ENCODE measurements at regions not wholly inside any gene's neighbourhood (a gene's known extent, or its start where the extent isn't known, plus 50 kb on each side); places are given as distances from the start of the nearest gene placed in this dataset.
"Not testable (repeated sequence)": the region's sequence is repeated elsewhere in the genome, so short reads cannot be mapped to it uniquely, and the experiment has no call there.

DNA sequence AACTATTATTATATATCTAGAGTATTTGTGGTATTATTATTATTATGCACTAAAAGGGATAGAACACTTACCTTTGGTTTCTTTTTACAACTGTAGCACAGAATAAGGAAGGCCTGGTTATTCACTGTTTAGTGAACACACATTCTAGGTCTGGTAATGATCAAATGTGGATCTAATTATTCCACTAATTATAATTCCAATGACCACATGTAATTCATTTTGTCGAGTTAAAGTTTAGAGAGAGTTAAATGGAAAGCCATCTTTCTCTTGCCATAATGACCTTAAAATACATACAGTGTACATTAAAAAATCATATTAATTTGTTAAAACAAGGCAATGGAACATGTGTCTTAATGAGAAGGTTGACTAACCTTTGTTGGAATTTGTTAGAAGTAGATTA lies 147.8 kb downstream of the SEM1 start:
- DNase-seq = no peak

GRCh38 chr7:96558530-96558929 lies 151.1 kb downstream of the SEM1 start:
- no peak for DNase-seq

- DNase-seq = no peak
Measured at GRCh38 chr7:96558093-96558492, 151.6 kb downstream of the SEM1 start.

DNA sequence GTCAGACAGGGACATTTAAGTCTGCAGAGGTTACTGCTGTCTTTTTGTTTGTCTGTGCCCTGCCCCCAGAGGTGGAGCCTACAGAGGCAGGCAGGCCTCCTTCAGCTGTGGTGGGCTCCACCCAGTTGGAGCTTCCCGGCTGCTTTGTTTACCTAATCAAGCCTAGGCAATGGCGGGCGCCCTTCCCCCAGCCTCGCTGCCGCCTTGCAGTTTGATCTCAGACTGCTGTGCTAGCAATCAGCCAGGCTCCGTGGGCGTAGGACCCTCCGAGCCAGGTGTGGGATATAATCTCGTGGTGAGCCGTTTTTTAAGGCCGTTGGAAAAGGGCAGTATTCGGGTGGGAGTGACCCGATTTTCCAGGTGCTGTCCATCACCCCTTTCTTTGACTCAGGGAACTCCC lies 152.0 kb downstream of the SEM1 start:
- DNase-seq = not testable (repeated sequence)

DNA sequence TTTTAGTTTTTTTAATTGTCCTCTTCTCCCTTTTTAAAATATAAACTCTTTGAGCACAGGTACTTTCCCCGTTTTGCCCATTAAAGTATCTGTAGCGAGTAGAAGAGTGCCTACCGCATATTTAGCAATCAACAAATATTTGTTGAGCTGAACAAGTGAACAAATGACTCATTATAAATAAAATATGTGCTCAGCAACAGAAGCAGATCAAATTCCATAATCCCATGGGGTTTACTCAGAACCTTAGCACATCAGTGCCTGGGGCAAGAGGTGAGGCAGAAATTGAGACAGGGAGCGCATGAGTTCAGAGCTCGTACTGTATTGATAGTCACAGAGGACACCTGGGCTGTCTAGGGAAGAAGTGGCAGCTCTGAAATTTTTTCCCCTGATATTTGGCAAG lies 161.0 kb downstream of the SEM1 start:
- DNase-seq = no peak

GRCh38 chr7:96547371-96547811 lies 162.3 kb downstream of the SEM1 start:
- DNase-seq = no peak

DNA sequence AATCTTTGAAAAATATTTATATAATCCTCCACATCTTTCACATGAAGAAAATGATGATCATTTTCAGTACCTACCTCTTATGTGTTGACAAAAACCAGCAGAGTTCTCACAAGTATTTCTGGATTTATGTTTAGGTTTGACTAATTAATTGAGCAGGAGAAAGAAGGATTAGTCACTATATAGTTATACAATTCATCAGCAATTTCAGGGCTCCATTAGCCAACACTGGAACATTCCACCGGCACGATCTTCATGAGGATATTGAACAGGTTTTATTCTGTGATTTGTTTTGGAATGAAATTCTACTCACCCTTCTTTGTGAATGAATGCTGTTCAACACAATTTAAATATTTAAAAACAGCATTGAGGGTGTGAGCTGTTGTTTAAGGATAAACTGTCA lies 163.2 kb downstream of the SEM1 start:
- DNase-seq = no peak

- no peak for DNase-seq
Measured at GRCh38 chr7:96539471-96539870, 170.2 kb downstream of the SEM1 start.

DNA sequence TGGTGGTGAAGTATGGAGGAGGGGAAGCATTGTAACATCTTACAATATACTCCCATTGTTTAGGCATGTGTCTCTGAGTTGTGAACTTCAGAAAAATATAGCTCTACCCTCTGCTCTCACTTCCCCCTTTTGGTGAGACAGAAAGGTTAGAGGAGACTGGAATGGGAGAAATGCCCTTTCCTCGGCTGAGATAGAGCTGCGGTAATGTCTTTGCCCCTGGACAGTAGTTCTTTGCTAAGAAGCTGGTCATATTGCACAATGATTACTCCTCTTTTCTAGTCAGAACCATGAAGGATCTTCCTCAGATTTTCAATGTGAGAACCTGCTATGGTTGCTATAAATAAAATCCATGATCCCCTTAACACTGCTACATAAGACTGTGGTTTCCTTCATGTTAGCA lies 171.0 kb downstream of the SEM1 start:
- DNase-seq = no peak

GRCh38 chr7:96534221-96534620 lies 175.4 kb downstream of the SEM1 start:
- DNase-seq = no peak

- DNase-seq = no peak
Measured at GRCh38 chr7:96532428-96532935, 177.2 kb downstream of the SEM1 start.

- DNase-seq = no peak
Measured at GRCh38 chr7:96531331-96531730, 178.3 kb downstream of the SEM1 start.

GRCh38 chr7:96530786-96531185 lies 178.9 kb downstream of the SEM1 start:
- DNase-seq = no peak

- DNase-seq = no peak
Measured at GRCh38 chr7:96527133-96527827, 182.4 kb downstream of the SEM1 start.

DNA sequence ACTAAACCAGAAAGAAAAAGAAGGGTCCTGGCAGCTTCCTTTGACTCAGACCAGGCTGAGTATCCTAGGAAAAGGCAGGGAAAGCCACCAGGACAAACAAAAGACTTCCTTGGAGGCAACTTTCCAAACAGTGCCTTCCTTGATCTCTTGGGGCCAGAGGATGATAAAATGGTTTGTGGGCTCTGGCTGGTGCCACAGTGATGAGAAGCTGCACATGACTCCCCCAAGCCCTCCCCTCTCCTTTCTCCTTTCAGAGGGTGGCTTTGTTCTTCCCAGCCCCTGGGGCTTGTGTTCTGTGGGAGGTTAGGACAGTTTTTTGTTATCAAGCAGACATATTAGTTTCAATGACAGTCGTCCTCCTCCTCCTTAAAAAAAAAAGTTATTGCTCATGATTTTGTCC lies 183.2 kb downstream of the SEM1 start:
- no peak for DNase-seq

DNA sequence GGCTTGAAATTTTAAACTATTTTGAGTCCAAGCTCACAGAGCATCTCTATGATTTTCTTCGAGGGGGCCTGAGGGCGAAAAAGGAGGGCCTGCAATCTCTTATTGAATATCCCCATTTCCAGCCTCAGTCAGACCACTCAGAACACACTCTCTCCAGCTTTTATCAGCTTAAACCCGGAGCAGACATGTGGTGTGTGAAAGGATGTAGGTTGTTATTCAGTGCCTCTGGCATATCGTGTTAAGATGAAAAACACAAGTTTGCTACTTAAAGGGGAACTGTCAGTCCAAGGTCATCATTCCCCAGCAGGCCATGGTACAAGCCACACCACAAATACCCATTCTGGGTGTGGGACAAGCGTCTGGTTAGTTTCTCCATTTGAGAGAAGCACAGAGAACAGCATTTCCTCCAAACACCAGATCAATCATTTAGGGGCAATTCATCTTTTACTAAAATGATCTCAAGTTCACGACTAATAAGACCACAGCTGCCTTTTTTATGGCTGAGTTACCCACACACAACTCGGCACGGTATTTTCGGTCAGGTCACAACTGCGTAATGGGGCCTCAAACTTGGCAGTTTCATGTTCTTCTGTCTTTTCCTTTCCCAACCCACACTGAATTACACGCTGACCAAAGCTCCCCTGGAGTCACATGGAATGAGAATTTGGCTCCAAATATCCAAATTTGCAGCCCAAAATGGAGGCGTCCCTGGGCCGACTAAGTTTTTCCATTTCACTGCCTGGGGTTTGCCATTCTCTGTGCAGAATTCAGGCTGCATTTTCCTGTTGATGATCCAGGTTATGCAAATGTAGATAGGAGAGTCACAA lies 188.4 kb downstream of the SEM1 start:
- DNase-seq = no peak

- DNase-seq = no peak
Measured at GRCh38 chr7:96508371-96508770, 186.5 kb upstream of the SLC25A13 start.

DNA sequence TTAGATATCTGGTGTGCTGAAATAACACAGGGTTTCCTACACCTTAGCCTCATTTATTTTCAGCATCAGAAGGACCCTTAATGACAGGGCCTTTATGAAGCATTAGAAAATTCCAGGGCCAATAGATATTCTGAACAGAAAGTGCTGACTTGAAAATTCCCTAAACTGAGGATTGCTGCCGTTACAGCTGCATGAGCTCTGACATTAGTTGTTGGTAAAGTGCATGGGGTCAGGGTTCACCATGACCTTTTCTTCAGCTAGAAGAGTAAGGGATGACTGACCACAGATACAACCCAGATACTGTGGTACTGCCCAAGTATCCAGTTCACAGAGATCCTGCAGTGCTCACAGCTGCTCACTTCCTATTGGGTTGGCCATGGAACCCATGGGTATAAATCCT lies 181.7 kb upstream of the SLC25A13 start:
- DNase-seq = no peak

GRCh38 chr7:96501318-96501717 lies 179.4 kb upstream of the SLC25A13 start:
- no peak for DNase-seq

- DNase-seq = no peak
Measured at GRCh38 chr7:96499532-96499931, 177.6 kb upstream of the SLC25A13 start.

GRCh38 chr7:96497567-96497966 lies 175.7 kb upstream of the SLC25A13 start:
- no peak for DNase-seq

DNA sequence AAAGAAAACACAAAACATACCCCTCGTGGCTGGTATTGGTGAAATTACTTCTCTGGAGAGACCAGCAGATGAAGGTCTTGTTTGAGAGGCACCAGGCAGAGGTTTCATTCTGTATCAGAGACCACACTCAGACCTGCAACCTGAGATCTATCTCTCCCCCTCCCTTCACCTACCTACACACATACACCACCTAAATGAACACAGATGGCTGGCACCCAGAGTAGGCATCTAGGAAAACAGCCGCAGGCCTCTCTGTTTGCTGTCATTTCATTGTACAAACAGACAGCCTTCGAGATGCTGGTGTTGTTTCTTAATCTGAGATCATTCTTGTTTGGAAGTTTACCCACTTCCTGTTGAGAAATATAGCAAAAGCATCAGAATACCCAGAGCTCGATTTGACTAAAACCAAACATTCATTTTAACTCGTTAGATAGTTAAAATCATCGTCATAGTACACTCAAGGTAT lies 173.9 kb upstream of the SLC25A13 start:
- no peak for DNase-seq

DNA sequence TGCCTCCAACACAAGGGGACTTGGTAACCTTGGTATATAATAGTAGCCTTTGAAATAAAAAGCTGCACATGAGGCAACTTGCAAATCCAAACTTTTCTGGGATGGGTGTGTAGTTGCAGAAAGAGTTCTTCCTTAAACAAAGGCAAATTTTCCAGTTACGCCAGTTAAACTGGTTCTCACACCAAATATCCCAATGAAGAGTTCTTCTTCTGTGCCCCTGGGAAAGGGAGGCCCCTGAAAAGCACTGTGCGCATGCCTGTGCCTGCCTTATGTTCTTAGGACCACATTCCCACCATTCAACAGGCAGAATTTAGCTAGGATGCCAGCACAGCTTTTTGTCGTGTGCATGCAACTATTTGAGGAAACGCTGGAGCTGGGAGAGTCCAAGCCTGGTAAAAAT lies 164.8 kb upstream of the SLC25A13 start:
- no peak for DNase-seq

Measured in left kidney (tissue), 1 donor.